ENCODE measurements at regions not wholly inside any gene's neighbourhood (a gene's known extent, or its start where the extent isn't known, plus 50 kb on each side); places are given as distances from the start of the nearest gene placed in this dataset.

DNA sequence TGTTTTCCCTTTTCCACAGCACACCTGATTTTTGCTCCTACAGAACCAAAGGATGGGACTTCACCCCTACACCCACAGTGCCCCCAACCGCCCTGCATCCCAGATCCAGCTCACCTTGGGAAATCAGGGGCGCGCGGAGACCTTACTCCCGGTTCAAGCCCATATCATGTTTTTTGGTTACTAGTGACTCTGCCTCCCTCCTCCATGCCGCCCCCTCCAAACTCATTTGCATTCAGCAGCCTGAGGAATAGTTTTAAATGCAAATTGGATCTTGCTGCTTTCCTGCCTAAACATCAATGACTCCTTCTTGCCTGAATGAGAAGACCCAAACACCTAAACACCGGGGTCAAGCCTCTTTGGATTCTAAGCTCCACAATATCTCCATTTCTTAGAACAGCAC is 331.8 kb downstream of the TMEM114 start:
- ATAC-seq (ENCODE audit: poor library complexity): no peak
- Mint-ChIP-seq H3K9me3 (peaks cover 5% of the 10 kb centered on the region), H3K4me1 (ENCODE audit: low read depth) (no peaks in the 10 kb centered on the region), H3K27ac (no peak overlapping the region), H3K36me3 (ENCODE audit: low read depth) (no peaks in the 10 kb centered on the region), H3K4me3 (no peak overlapping the region), H3K27me3 (no peaks in the 10 kb centered on the region)
- Histone ChIP-seq H3K36me3 (ENCODE audit: insufficient read depth, low read length) (no peaks in the 10 kb centered on the region), H3K27me3 (ENCODE audit: control insufficient read depth in 1 of 2, insufficient read depth in 2 of 2, low read length in 2 of 2) (no peaks in the 10 kb centered on the region), H3K4me1 (ENCODE audit: insufficient read depth, low read length) (no peaks in the 10 kb centered on the region), H3K27ac (ENCODE audit: low read depth in 1 of 2, low read length in 2 of 2) (no peak overlapping the region), H3K4me3 (ENCODE audit: low read length) (no peak overlapping the region), H3K9me3 (ENCODE audit: control insufficient read depth in 1 of 2, insufficient read depth in 1 of 2, low read length in 2 of 2) (peaks cover 0 to 4% of the 10 kb centered on the region in 2 experiments)
- intact Hi-C loops (cut with DNase I, micrococcal nuclease): no loop called here
- no peak for DNase-seq
- ChIA-PET POLR2A (no interaction called here), CTCF (no interaction called here)
- TF ChIP-seq, protein P1, sequence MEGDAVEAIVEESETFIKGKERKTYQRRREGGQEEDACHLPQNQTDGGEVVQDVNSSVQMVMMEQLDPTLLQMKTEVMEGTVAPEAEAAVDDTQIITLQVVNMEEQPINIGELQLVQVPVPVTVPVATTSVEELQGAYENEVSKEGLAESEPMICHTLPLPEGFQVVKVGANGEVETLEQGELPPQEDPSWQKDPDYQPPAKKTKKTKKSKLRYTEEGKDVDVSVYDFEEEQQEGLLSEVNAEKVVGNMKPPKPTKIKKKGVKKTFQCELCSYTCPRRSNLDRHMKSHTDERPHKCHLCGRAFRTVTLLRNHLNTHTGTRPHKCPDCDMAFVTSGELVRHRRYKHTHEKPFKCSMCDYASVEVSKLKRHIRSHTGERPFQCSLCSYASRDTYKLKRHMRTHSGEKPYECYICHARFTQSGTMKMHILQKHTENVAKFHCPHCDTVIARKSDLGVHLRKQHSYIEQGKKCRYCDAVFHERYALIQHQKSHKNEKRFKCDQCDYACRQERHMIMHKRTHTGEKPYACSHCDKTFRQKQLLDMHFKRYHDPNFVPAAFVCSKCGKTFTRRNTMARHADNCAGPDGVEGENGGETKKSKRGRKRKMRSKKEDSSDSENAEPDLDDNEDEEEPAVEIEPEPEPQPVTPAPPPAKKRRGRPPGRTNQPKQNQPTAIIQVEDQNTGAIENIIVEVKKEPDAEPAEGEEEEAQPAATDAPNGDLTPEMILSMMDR (IDR thresholded peaks at IDR 0.05): no peak

DNA sequence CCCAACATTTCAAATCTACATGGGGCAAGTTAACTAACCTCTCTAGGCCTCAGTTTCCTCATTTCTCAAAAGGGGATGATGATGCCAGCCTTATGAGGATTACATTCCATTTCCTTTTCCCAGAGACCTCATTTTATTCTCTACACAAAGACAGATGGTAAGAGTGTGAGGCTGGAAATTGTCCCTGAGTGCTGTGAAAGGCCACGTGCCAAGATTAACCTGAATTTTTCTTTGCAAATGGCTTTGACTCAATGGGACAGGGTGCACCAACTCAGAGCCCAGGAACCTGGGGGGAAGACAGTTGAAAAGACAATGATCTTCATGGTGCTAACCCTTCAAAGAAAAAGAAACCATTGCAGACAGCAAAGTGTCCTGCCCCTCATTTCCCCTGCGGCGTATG is 332.8 kb downstream of the TMEM114 start:
- POLR2A ChIA-PET: no interaction called here
- TF ChIP-seq, protein P1 (IDR thresholded peaks at IDR 0.05): no peak
- ATAC-seq (ENCODE audit: poor library complexity): no peak
- Mint-ChIP-seq H3K36me3 (ENCODE audit: low read depth) (no peaks in the 10 kb centered on the region), H3K4me3 (no peak overlapping the region), H3K4me1 (ENCODE audit: low read depth) (no peaks in the 10 kb centered on the region), H3K27ac (no peak overlapping the region), H3K27me3 (no peaks in the 10 kb centered on the region), H3K9me3 (peaks cover 5% of the 10 kb centered on the region)
- Histone ChIP-seq H3K36me3 (ENCODE audit: insufficient read depth, low read length) (no peaks in the 10 kb centered on the region), H3K27me3 (ENCODE audit: control insufficient read depth in 1 of 2, insufficient read depth in 2 of 2, low read length in 2 of 2) (no peaks in the 10 kb centered on the region), H3K4me3 (ENCODE audit: low read length) (no peak overlapping the region), H3K4me1 (ENCODE audit: insufficient read depth, low read length) (no peaks in the 10 kb centered on the region), H3K9me3 (ENCODE audit: control insufficient read depth in 1 of 2, insufficient read depth in 1 of 2, low read length in 2 of 2) (peaks cover 0 to 4% of the 10 kb centered on the region in 2 experiments), H3K27ac (ENCODE audit: low read depth in 1 of 2, low read length in 2 of 2) (no peak overlapping the region)
- no peak for DNase-seq
- CTCF ChIA-PET: no interaction called here
- intact Hi-C loops (cut with DNase I, micrococcal nuclease): no loop called here

DNA sequence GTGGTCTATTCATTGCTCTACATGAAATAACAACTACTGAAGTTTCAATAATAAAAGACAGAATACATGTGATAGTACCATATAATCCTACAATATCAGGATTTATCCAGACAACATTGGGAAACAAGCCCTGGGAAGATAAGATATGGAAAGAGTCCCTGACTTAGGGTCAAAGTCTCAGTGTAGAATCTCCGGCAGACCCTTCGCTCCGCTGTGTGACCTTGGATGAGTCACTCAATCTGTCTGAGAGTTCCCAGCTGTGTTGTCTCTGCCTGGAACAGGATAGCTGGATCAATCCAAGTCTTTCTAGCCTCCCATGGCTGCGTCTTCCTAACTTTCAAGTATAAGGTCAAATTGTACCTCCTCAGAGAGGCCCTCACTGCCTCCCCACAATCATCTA is 335.9 kb downstream of the TMEM114 start:
- DNase-seq (no peak), ATAC-seq (ENCODE audit: poor library complexity) (no peak)
- no peak overlapping the region for H3K27ac Mint-ChIP-seq
- H3K9me3 ChIP-seq (ENCODE audit: control insufficient read depth in 1 of 2, insufficient read depth in 1 of 2, low read length in 2 of 2): no peaks in the 10 kb centered on the region
- no peaks in the 10 kb centered on the region for H3K4me1 Mint-ChIP-seq (ENCODE audit: low read depth)
- H3K27me3 ChIP-seq (ENCODE audit: control insufficient read depth in 1 of 2, insufficient read depth in 2 of 2, low read length in 2 of 2): no peaks in the 10 kb centered on the region
- no peaks in the 10 kb centered on the region for H3K36me3 Mint-ChIP-seq (ENCODE audit: low read depth)
- POLR2A ChIA-PET: no interaction called here
- no peak overlapping the region for H3K27ac ChIP-seq (ENCODE audit: low read depth in 1 of 2, low read length in 2 of 2)
- TF ChIP-seq, protein P1 (IDR thresholded peaks at IDR 0.05): no peak
- intact Hi-C loops (cut with DNase I, micrococcal nuclease): no loop called here
- H3K36me3 ChIP-seq (ENCODE audit: insufficient read depth, low read length): no peaks in the 10 kb centered on the region
- no peak overlapping the region for H3K4me3 Mint-ChIP-seq
- H3K27me3 Mint-ChIP-seq: no peaks in the 10 kb centered on the region
- peaks cover 5% of the 10 kb centered on the region for H3K9me3 Mint-ChIP-seq
- CTCF ChIA-PET: no interaction called here
- no peak overlapping the region for H3K4me3 ChIP-seq (ENCODE audit: low read length)
- no peaks in the 10 kb centered on the region for H3K4me1 ChIP-seq (ENCODE audit: insufficient read depth, low read length)

Data from CD4-positive, alpha-beta T cell (primary cell).